ENCODE measurements at regions not wholly inside any gene's neighbourhood (a gene's known extent, or its start where the extent isn't known, plus 50 kb on each side); places are given as distances from the start of the nearest gene placed in this dataset.
"Not testable (repeated sequence)": the region's sequence is repeated elsewhere in the genome, so short reads cannot be mapped to it uniquely, and the experiment has no call there.

GRCh38 chr17:22044706-22045246, 352.5 kb downstream of the KCNJ18 start:
- intact Hi-C loops (cut with micrococcal nuclease); H3K4me1 Mint-ChIP-seq; H3K27me3 Mint-ChIP-seq; H3K9me3 Mint-ChIP-seq; H3K36me3 Mint-ChIP-seq (ENCODE audit: low read depth); H3K27ac Mint-ChIP-seq; H3K4me3 Mint-ChIP-seq; DNase-seq: not testable (repeated sequence)

- intact Hi-C loops (cut with micrococcal nuclease); H3K27ac Mint-ChIP-seq; H3K4me1 Mint-ChIP-seq; H3K36me3 Mint-ChIP-seq (ENCODE audit: low read depth); H3K4me3 Mint-ChIP-seq; DNase-seq; H3K27me3 Mint-ChIP-seq; H3K9me3 Mint-ChIP-seq: not testable (repeated sequence)
These were observed 355.2 kb downstream of the KCNJ18 start for GRCh38 chr17:22047521-22047920.

- H3K27me3 Mint-ChIP-seq; H3K4me3 Mint-ChIP-seq; H3K4me1 Mint-ChIP-seq; DNase-seq; H3K27ac Mint-ChIP-seq; intact Hi-C loops (cut with micrococcal nuclease); H3K36me3 Mint-ChIP-seq (ENCODE audit: low read depth); H3K9me3 Mint-ChIP-seq: not testable (repeated sequence)
These were observed 355.9 kb downstream of the KCNJ18 start for GRCh38 chr17:22048226-22048625.

- H3K36me3 Mint-ChIP-seq (ENCODE audit: low read depth); DNase-seq; intact Hi-C loops (cut with micrococcal nuclease); H3K27ac Mint-ChIP-seq; H3K27me3 Mint-ChIP-seq; H3K4me3 Mint-ChIP-seq; H3K4me1 Mint-ChIP-seq; H3K9me3 Mint-ChIP-seq: not testable (repeated sequence)
These were observed 358.4 kb downstream of the KCNJ18 start for GRCh38 chr17:22050766-22051165.

- H3K27ac Mint-ChIP-seq; H3K4me1 Mint-ChIP-seq; H3K9me3 Mint-ChIP-seq; H3K36me3 Mint-ChIP-seq (ENCODE audit: low read depth); intact Hi-C loops (cut with micrococcal nuclease); H3K27me3 Mint-ChIP-seq; H3K4me3 Mint-ChIP-seq; DNase-seq: not testable (repeated sequence)
These were observed 360.4 kb downstream of the KCNJ18 start for GRCh38 chr17:22052715-22053114.

GRCh38 chr17:22056566-22056965, 364.2 kb downstream of the KCNJ18 start:
- H3K4me1 Mint-ChIP-seq = not testable (repeated sequence)

GRCh38 chr17:22075918-22076317, 383.6 kb downstream of the KCNJ18 start:
- intact Hi-C loops (cut with micrococcal nuclease) = not testable (repeated sequence)

More at GRCh38 chr17:22056566-22056965, 364.2 kb downstream of the KCNJ18 start:
- intact Hi-C loops (cut with micrococcal nuclease); DNase-seq; H3K27ac Mint-ChIP-seq; H3K4me3 Mint-ChIP-seq; H3K36me3 Mint-ChIP-seq (ENCODE audit: low read depth); H3K9me3 Mint-ChIP-seq; H3K27me3 Mint-ChIP-seq: not testable (repeated sequence)

GRCh38 chr17:22088589-22088988, 396.3 kb downstream of the KCNJ18 start:
- H3K9me3 Mint-ChIP-seq = peaks cover 13% of the 10 kb centered on the region
- H3K27ac Mint-ChIP-seq; H3K4me3 Mint-ChIP-seq; H3K36me3 Mint-ChIP-seq (ENCODE audit: low read depth); H3K27me3 Mint-ChIP-seq; DNase-seq; H3K4me1 Mint-ChIP-seq; intact Hi-C loops (cut with micrococcal nuclease): not testable (repeated sequence)

More at GRCh38 chr17:22075918-22076317, 383.6 kb downstream of the KCNJ18 start:
- not testable (repeated sequence) for H3K27ac Mint-ChIP-seq; H3K9me3 Mint-ChIP-seq; H3K36me3 Mint-ChIP-seq (ENCODE audit: low read depth); DNase-seq; H3K4me1 Mint-ChIP-seq; H3K4me3 Mint-ChIP-seq; H3K27me3 Mint-ChIP-seq

- intact Hi-C loops (cut with micrococcal nuclease) = no loop called here
- H3K9me3 Mint-ChIP-seq = peaks cover 15% of the 10 kb centered on the region
- no peak overlapping the region for H3K27ac Mint-ChIP-seq
- no peak for DNase-seq
- peaks cover 2% of the 10 kb centered on the region for H3K36me3 Mint-ChIP-seq (ENCODE audit: low read depth)
- H3K27me3 Mint-ChIP-seq = no peaks in the 10 kb centered on the region
- H3K4me3 Mint-ChIP-seq = no peak overlapping the region
- no peaks in the 10 kb centered on the region for H3K4me1 Mint-ChIP-seq
These were observed 398.1 kb downstream of the KCNJ18 start for GRCh38 chr17:22090263-22090935.

- H3K36me3 Mint-ChIP-seq (ENCODE audit: low read depth); H3K4me3 Mint-ChIP-seq; H3K27me3 Mint-ChIP-seq; H3K27ac Mint-ChIP-seq; DNase-seq; H3K4me1 Mint-ChIP-seq; intact Hi-C loops (cut with micrococcal nuclease): not testable (repeated sequence)
- peaks cover 15% of the 10 kb centered on the region for H3K9me3 Mint-ChIP-seq
These were observed 398.8 kb downstream of the KCNJ18 start for GRCh38 chr17:22091041-22091679.

GRCh38 chr17:22091840-22092239, 399.5 kb downstream of the KCNJ18 start:
- H3K9me3 Mint-ChIP-seq = peaks cover 15% of the 10 kb centered on the region
- H3K27me3 Mint-ChIP-seq; H3K36me3 Mint-ChIP-seq (ENCODE audit: low read depth); H3K4me3 Mint-ChIP-seq; H3K4me1 Mint-ChIP-seq; DNase-seq; H3K27ac Mint-ChIP-seq; intact Hi-C loops (cut with micrococcal nuclease): not testable (repeated sequence)

GRCh38 chr17:22095414-22095813, 403.1 kb downstream of the KCNJ18 start:
- not testable (repeated sequence) for H3K27me3 Mint-ChIP-seq

GRCh38 chr17:22099633-22100032, 407.3 kb downstream of the KCNJ18 start:
- H3K9me3 Mint-ChIP-seq; H3K27ac Mint-ChIP-seq; DNase-seq; H3K4me1 Mint-ChIP-seq; H3K4me3 Mint-ChIP-seq; H3K27me3 Mint-ChIP-seq; H3K36me3 Mint-ChIP-seq (ENCODE audit: low read depth); intact Hi-C loops (cut with micrococcal nuclease): not testable (repeated sequence)

More at GRCh38 chr17:22095414-22095813, 403.1 kb downstream of the KCNJ18 start:
- H3K36me3 Mint-ChIP-seq (ENCODE audit: low read depth); H3K4me1 Mint-ChIP-seq; H3K9me3 Mint-ChIP-seq; H3K27ac Mint-ChIP-seq; intact Hi-C loops (cut with micrococcal nuclease); H3K4me3 Mint-ChIP-seq; DNase-seq: not testable (repeated sequence)

- Mint-ChIP-seq H3K36me3 (ENCODE audit: low read depth) (no peaks in the 10 kb centered on the region), H3K4me1 (no peaks in the 10 kb centered on the region), H3K4me3 (no peak overlapping the region), H3K27me3 (no peaks in the 10 kb centered on the region), H3K9me3 (peaks cover 6% of the 10 kb centered on the region), H3K27ac (no peak overlapping the region)
- DNase-seq = no peak
- intact Hi-C loops (cut with micrococcal nuclease) = no loop called here
These were observed 409.9 kb downstream of the KCNJ18 start for GRCh38 chr17:22102177-22102576.

All from activated CD4-positive, alpha-beta T cell treated with anti-CD3 and anti-CD28 coated beads, Interleukin-2, amount 10 ng/mL, durations not matched to agents 24 days and 14 days (primary cell).